ENCODE measurements at regions not wholly inside any gene's neighbourhood (a gene's known extent, or its start where the extent isn't known, plus 50 kb on each side); places are given as distances from the start of the nearest gene placed in this dataset.

DNA sequence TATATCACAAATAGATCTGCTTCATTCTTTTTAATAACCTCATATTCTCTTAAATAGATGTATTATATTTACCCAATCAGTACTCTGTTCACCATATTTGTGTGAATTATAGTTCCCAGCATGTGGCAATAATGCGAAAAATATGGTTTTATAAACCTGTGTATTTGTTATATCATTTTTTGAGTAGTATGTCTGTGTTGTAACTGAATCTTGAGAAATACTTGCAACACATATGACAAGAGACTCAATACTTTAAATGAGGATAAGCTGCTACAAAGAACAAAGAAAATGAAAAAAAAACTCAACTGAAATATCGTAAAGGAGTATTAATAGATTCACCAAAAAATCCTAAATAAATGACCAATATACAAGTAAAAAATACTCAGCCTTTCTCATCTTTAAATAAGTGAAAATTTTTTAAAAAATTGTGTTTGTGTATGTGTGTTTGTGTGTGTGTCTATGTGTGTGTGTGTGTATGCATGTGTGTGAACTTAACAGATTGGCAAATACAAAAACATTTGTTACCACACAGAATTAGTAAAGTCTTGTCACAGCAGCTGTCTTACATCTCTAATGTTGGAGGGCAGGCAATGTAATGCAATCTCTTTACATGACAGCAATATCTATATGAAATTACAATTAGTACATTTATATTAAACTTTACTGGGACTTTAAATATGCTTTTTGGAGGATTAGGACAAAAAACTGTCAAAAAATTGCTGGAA is 441.9 kb upstream of the MGAT4C start:
- no peak overlapping the region for H3K4me3 ChIP-seq (ENCODE audit: low read length)
- no peak for TF ChIP-seq CTCF (IDR thresholded peaks at IDR 0.05; ENCODE audit: insufficient read depth, low read depth, low read length, missing control alignments)
- DNase-seq (ENCODE audit: low read depth), result no peak

- no peak for TF ChIP-seq CTCF (IDR thresholded peaks at IDR 0.05; ENCODE audit: insufficient read depth, low read depth, low read length, missing control alignments)
- peak; percentile 9 for DNase-seq (ENCODE audit: low read depth)
- H3K4me3 ChIP-seq (ENCODE audit: low read length), result no peak overlapping the region
These were observed 427.5 kb upstream of the MGAT4C start for GRCh38 chr12:86683568-86684304.

DNA sequence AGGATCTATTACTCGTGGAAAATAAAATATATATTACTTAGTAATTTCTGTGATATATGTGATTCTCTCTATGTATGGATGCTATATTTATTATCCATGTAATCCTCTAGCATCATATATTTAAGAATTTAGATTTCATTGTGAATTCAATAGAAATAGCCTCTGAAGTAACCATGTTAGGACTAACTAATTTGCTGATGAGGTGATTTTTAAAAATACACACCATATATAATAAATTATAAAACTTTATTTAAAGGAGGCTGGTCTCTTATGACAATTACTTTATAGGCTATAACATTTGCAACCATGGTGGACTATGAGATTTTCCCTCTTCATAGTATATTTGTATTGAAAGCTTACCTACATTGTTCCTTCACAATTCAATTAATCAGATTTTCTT is 424.9 kb upstream of the MGAT4C start:
- no peak for DNase-seq (ENCODE audit: low read depth)
- H3K4me3 ChIP-seq (ENCODE audit: low read length), result no peak overlapping the region
- no peak for TF ChIP-seq CTCF (IDR thresholded peaks at IDR 0.05; ENCODE audit: insufficient read depth, low read depth, low read length, missing control alignments)

GRCh38 chr12:86675197-86675596 is 419.0 kb upstream of the MGAT4C start:
- no peak overlapping the region for H3K4me3 ChIP-seq (ENCODE audit: low read length)
- no peak for DNase-seq (ENCODE audit: low read depth)
- TF ChIP-seq CTCF (IDR thresholded peaks at IDR 0.05; ENCODE audit: insufficient read depth, low read depth, low read length, missing control alignments), result no peak

- no peak for TF ChIP-seq CTCF (IDR thresholded peaks at IDR 0.05; ENCODE audit: insufficient read depth, low read depth, low read length, missing control alignments)
- no peak for DNase-seq (ENCODE audit: low read depth)
These were observed 414.8 kb upstream of the MGAT4C start for GRCh38 chr12:86670986-86671385.

DNA sequence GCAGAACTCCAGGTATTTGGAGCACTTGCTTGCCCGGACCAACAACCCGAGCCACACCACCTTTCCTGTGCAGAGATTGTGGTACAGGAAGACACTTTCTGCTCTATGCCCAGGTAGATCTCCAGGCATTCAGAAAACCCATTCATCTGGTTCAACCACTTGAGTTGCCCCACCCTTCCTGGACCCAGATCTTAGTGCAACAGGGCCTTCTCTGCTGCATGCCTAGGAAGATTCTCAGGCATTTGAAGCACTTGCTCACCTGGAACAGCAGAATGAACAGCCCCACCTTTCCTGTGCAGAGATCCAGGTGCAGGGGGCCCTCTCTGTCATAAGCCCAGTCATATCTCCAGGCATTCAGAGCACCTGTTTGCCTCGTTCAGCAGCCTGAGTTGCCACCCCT is 412.8 kb upstream of the MGAT4C start:
- TF ChIP-seq CTCF (IDR thresholded peaks at IDR 0.05; ENCODE audit: insufficient read depth, low read depth, low read length, missing control alignments), result no peak
- peak; percentile 94 for DNase-seq (ENCODE audit: low read depth)
- no peak overlapping the region for H3K4me3 ChIP-seq (ENCODE audit: low read length)

More at GRCh38 chr12:86670986-86671385, 414.8 kb upstream of the MGAT4C start:
- H3K4me3 ChIP-seq (ENCODE audit: low read length), result no peak overlapping the region
